Transverse colon (tissue), 4 donors: ENCODE measurements at regions not wholly inside any gene's neighbourhood (a gene's known extent, or its start where the extent isn't known, plus 50 kb on each side); places are given as distances from the start of the nearest gene placed in this dataset.

Experiments
- EP300 ChIP-seq: sonication (generic); formaldehyde crosslinking; IDR thresholded peaks from one replicate; pipeline ENCODE4 v1.6.1; 2017; ENCODE audit warnings: antibody characterized with exemption, low read depth
- POLR2A ChIP-seq: fragments of 450-650 bp; IDR thresholded peaks from one replicate; pipeline ENCODE4 v1.6.1; 2016; ENCODE audit warnings: antibody characterized with exemption, mild to moderate bottlenecking, moderate library complexity
- POLR2AphosphoS5 ChIP-seq, 3 donors: sonication (generic); formaldehyde crosslinking; IDR thresholded peaks; one replicate each; pipeline ENCODE4 v1.6.1; 2016; ENCODE audit warnings: antibody characterized with exemption in 3 of 3
- TF ChIP-seq, protein P1 (sequence below), 5 experiments: fragments of 200-600 bp in 3 of 5; fragments of 450-650 bp in 2 of 5; sonication (generic) in 3 of 5; IDR thresholded peaks; 1 replicate in 2 of 5; 2 replicates in 3 of 5; pipeline ENCODE4 v1.5.1; 2016 to 2017; ENCODE audit warnings: antibody characterized with exemption in 5 of 5, inconsistent platforms in 3 of 5, mild to moderate bottlenecking in 2 of 5, moderate library complexity in 1 of 5

DNA sequence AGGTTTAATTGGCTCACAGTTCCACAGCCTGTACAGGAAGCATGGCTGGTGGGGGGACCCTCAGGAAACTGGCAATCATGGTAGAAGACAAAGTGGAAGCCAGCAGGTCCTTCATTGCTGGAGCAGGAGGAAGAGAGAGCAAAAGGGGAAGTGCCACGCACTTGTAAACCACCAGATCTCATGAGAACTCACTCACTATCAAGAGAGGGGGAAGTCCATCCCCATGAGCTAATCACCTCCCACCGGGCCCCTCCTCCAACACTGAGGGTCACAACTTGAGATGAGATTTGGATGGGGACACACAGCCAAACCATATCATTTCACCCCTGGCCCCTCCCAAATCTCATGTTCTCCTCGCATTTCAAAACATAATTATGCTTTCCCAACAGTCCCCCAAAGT is 171.9 kb upstream of the CACNA2D1 start:
- TF ChIP-seq, protein P1, sequence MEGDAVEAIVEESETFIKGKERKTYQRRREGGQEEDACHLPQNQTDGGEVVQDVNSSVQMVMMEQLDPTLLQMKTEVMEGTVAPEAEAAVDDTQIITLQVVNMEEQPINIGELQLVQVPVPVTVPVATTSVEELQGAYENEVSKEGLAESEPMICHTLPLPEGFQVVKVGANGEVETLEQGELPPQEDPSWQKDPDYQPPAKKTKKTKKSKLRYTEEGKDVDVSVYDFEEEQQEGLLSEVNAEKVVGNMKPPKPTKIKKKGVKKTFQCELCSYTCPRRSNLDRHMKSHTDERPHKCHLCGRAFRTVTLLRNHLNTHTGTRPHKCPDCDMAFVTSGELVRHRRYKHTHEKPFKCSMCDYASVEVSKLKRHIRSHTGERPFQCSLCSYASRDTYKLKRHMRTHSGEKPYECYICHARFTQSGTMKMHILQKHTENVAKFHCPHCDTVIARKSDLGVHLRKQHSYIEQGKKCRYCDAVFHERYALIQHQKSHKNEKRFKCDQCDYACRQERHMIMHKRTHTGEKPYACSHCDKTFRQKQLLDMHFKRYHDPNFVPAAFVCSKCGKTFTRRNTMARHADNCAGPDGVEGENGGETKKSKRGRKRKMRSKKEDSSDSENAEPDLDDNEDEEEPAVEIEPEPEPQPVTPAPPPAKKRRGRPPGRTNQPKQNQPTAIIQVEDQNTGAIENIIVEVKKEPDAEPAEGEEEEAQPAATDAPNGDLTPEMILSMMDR (IDR thresholded peaks at IDR 0.05) = no peak
- no peak for TF ChIP-seq POLR2A
- no peak for TF ChIP-seq POLR2AphosphoS5 (IDR thresholded peaks at IDR 0.05)
- TF ChIP-seq EP300 = no peak
